GM10266 (cell line): ENCODE measurements at regions not wholly inside any gene's neighbourhood (a gene's known extent, or its start where the extent isn't known, plus 50 kb on each side); places are given as distances from the start of the nearest gene placed in this dataset.

Experiments used
- DNase-seq: peaks from one replicate; pipeline ENCODE4 v3.0.0; 2012; ENCODE audit errors: extremely low spot score
- CTCF ChIP-seq: IDR thresholded peaks from 2 replicates; pipeline ENCODE4 v1.5.1; 2012; ENCODE audit warnings: mild to moderate bottlenecking, low read depth; ENCODE audit not compliant: control insufficient read depth, insufficient read depth; ENCODE audit errors: missing control alignments

- TF ChIP-seq CTCF: no peak
- no peak for DNase-seq
Observed at GRCh38 chrY:19055232-19056137, 281.9 kb upstream of the HSFY2 start.

GRCh38 chrY:19053806-19054205 is 280.3 kb upstream of the HSFY2 start:
- DNase-seq: no peak
- TF ChIP-seq CTCF: no peak

- no peak for DNase-seq
Observed at GRCh38 chrY:19051021-19051420, 277.5 kb upstream of the HSFY2 start.

GRCh38 chrY:19042984-19043442 is 269.5 kb upstream of the HSFY2 start:
- DNase-seq: no peak
- TF ChIP-seq CTCF: no peak

More at GRCh38 chrY:19051021-19051420, 277.5 kb upstream of the HSFY2 start:
- no peak for TF ChIP-seq CTCF

GRCh38 chrY:19042306-19042958 is 268.9 kb upstream of the HSFY2 start:
- no peak for DNase-seq
- no peak for TF ChIP-seq CTCF

GRCh38 chrY:19026631-19027030 is 253.1 kb upstream of the HSFY2 start:
- no peak for TF ChIP-seq CTCF
- DNase-seq: no peak

GRCh38 chrY:19023934-19024333 is 250.4 kb upstream of the HSFY2 start:
- DNase-seq: no peak

More at GRCh38 chrY:19023934-19024333, 250.4 kb upstream of the HSFY2 start:
- TF ChIP-seq CTCF: no peak
